H1 (cell line): ENCODE measurements at regions not wholly inside any gene's neighbourhood (a gene's known extent, or its start where the extent isn't known, plus 50 kb on each side); places are given as distances from the start of the nearest gene placed in this dataset.
A peak's percentile ranks its signal among the peaks of the same experiment; 100 is the strongest.

ENCODE experiments used
- CEBPB ChIP-seq: IDR thresholded peaks from 2 replicates; pipeline ENCODE4 v1.6.1; 2012; ENCODE audit warnings: low read depth, low read length
- EGR1 ChIP-seq: IDR thresholded peaks from 2 replicates; pipeline ENCODE4 v1.6.1; 2011; ENCODE audit warnings: low read depth, low read length, borderline replicate concordance
- GABPA ChIP-seq: IDR thresholded peaks from 2 replicates; pipeline ENCODE4 v1.6.1; 2011; ENCODE audit warnings: mild to moderate bottlenecking, low read length, moderate library complexity, borderline replicate concordance; ENCODE audit not compliant: insufficient read depth
- NRF1 ChIP-seq: IDR thresholded peaks from 2 replicates; pipeline ENCODE4 v1.6.1; 2011; ENCODE audit warnings: mild to moderate bottlenecking, low read depth, low read length, improper control_type of control experiment
- POU5F1 ChIP-seq: IDR thresholded peaks from 2 replicates; pipeline ENCODE4 v1.6.1; 2011; ENCODE audit warnings: low read depth, mild to moderate bottlenecking, low read length, moderate library complexity
- SP4 ChIP-seq: IDR thresholded peaks from 2 replicates; pipeline ENCODE4 v1.6.1; 2012; ENCODE audit warnings: low read length, inconsistent platforms
- YY1 ChIP-seq: IDR thresholded peaks from 2 replicates; pipeline ENCODE4 v1.6.1; 2011; ENCODE audit warnings: low read depth, mild to moderate bottlenecking, low read length
- TF ChIP-seq, protein P1 (sequence below): IDR thresholded peaks from 2 replicates; pipeline ENCODE4 v1.6.1; 2011; ENCODE audit warnings: low read length, improper control_type of control experiment

DNA sequence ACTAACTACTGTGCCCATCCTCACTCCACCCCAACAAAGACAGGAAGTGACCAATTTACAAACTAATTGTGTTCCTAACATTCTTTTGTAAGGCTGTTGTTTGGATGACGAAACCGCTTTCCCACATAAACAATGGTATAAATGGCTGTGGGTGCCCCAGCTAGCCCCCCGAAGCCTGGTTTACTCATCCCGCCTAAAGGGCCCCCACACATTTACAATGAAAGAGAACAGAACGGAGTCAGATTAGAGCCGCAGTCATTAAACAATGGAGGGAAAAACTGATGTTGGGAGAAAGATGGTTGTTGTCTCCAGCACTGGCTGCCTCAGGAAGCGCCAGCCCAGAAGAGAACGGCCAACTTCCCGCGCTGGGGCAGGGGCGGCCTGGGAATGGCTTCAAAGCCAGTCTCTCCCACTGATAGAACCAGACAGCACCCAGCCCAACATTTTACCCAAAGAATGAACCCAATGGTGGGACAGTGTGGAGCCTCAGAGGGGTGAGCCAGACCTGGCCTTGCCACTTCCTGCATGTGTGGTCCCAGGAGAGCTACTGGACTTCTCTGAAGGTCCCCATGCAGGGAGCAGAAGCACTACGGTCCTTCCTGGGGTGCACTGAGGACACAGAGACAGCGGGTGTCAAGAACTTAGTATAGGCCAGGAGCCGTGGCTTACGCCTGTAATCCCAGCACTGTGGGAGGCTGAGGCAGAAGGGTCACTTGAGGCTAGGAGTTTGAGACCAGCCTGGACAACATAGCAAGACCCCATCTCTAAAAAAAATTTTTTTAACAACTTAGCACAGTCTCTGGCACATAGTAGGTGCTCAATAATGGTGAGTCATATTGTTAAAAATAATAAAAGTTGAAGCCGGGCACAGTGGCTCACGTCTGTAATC is 75.8 kb upstream of the GATA2 start (continued):
- TF ChIP-seq POU5F1 = no peak
- TF ChIP-seq SP4 = no peak
- TF ChIP-seq CEBPB = peak; percentile 64; the same call in 1 of the 2 replicates
- no peak for TF ChIP-seq GABPA
- no peak for TF ChIP-seq EGR1
- TF ChIP-seq, protein P1, sequence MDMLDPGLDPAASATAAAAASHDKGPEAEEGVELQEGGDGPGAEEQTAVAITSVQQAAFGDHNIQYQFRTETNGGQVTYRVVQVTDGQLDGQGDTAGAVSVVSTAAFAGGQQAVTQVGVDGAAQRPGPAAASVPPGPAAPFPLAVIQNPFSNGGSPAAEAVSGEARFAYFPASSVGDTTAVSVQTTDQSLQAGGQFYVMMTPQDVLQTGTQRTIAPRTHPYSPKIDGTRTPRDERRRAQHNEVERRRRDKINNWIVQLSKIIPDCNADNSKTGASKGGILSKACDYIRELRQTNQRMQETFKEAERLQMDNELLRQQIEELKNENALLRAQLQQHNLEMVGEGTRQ = no peak
- TF ChIP-seq YY1 = no peak
- TF ChIP-seq NRF1 = no peak
